Vagina (tissue), 2 donors: ENCODE measurements at regions not wholly inside any gene's neighbourhood (a gene's known extent, or its start where the extent isn't known, plus 50 kb on each side); places are given as distances from the start of the nearest gene placed in this dataset.

Experiments
- POLR2A ChIP-seq, 2 donors: fragments of 450-650 bp; IDR thresholded peaks; one replicate each; pipeline ENCODE4 v1.6.1; 2017; ENCODE audit warnings: antibody characterized with exemption in 2 of 2, mild to moderate bottlenecking in 2 of 2, moderate library complexity in 2 of 2
- POLR2AphosphoS5 ChIP-seq, 2 donors: sonication (generic); formaldehyde crosslinking; IDR thresholded peaks; one replicate each; pipeline ENCODE4 v1.9.0; 2017; ENCODE audit warnings: antibody characterized with exemption in 2 of 2, mild to moderate bottlenecking in 2 of 2, low read depth in 1 of 2; ENCODE audit not compliant: insufficient read depth in 1 of 2
- TF ChIP-seq, protein P1 (sequence below), 3 experiments: fragments of 450-650 bp in 2 of 3; fragments of 200-600 bp in 1 of 3; sonication (generic) in 1 of 3; IDR thresholded peaks; one replicate each; pipeline ENCODE4 v1.5.1; 2017 to 2019; ENCODE audit warnings: antibody characterized with exemption in 3 of 3, mild to moderate bottlenecking in 2 of 3, moderate library complexity in 2 of 3

DNA sequence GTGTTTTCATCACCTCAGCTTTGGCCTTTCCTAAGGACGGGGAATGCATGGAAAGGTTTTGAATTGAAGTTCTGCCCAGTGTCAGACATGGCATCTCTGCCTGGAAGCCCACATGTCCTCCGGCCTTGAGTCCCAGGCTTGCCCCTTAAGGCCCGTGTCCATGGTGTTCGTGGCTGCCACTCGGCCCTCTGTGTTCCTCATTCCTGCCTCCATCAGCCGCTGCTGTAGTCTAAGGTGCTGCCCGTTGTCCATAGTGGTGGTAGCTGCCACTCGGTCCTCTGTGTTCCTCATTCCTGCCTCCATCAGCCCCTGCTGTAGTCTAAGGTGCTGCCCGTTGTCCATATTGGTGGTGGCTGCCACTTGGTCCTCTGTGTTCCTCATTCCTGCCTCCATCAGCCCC, 180.7 kb upstream of the SHH start:
- TF ChIP-seq, protein P1, sequence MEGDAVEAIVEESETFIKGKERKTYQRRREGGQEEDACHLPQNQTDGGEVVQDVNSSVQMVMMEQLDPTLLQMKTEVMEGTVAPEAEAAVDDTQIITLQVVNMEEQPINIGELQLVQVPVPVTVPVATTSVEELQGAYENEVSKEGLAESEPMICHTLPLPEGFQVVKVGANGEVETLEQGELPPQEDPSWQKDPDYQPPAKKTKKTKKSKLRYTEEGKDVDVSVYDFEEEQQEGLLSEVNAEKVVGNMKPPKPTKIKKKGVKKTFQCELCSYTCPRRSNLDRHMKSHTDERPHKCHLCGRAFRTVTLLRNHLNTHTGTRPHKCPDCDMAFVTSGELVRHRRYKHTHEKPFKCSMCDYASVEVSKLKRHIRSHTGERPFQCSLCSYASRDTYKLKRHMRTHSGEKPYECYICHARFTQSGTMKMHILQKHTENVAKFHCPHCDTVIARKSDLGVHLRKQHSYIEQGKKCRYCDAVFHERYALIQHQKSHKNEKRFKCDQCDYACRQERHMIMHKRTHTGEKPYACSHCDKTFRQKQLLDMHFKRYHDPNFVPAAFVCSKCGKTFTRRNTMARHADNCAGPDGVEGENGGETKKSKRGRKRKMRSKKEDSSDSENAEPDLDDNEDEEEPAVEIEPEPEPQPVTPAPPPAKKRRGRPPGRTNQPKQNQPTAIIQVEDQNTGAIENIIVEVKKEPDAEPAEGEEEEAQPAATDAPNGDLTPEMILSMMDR (IDR thresholded peaks at IDR 0.05) = no peak
- TF ChIP-seq POLR2AphosphoS5 (IDR thresholded peaks at IDR 0.05; ENCODE audit: insufficient read depth in 1 of 2, low read depth in 1 of 2) (no peak), POLR2A (IDR thresholded peaks at IDR 0.05) (no peak)
